ENCODE measurements at regions not wholly inside any gene's neighbourhood (a gene's known extent, or its start where the extent isn't known, plus 50 kb on each side); places are given as distances from the start of the nearest gene placed in this dataset.

DNA sequence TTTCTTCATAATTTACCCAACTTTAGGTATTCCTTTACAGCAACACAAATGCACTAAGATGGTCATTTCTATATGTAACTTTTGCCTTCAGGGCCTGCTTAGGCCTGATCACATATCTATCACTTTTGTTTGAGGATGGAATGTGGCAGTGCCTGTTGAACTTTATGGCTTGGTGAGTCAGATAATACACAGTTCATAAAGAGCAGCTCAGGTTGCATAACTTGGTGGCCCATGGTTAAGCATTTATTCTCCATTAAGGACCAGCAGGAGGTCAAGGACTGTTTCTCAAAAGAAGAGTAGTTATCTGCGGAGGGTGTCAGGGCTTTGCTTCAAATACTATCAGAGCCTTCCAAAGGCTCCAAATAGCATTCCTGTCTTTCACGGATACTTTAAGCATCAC, 124.1 kb upstream of the PDHA2 start:
- DNase-seq (ENCODE audit: low read depth in 1 of 2, low spot score in 2 of 2), result no peak
- Histone ChIP-seq H3K27ac (no peak overlapping the region), H3K9me3 (replicated peaks) (no peaks in the 10 kb centered on the region), H3K4me3 (no peak overlapping the region), H3K36me3 (no peaks in the 10 kb centered on the region), H3K4me1 (replicated peaks) (no peaks in the 10 kb centered on the region), H3K27me3 (replicated peaks) (no peaks in the 10 kb centered on the region)

DNA sequence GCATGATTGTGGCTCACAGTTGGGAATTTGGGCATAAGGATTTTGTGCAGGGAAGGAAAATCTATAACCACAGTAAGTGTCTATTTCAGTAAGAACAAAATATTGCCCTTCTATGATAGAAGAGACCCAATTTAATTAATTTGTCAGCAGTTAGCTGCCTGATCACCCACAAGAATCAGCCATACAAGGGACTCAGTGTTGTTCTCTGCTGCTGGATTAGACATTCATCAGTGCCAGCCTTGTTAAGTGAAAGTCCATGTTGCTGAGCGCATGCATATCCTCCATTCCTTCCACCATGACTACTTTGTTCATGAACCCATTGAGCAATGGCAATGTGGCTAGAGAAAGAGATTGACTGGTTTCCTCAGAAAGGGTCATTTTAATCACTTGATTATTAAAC, 125.3 kb upstream of the PDHA2 start:
- Histone ChIP-seq H3K36me3 (no peaks in the 10 kb centered on the region), H3K4me1 (replicated peaks) (no peaks in the 10 kb centered on the region), H3K9me3 (replicated peaks) (no peaks in the 10 kb centered on the region), H3K27me3 (replicated peaks) (no peaks in the 10 kb centered on the region), H3K27ac (no peak overlapping the region), H3K4me3 (no peak overlapping the region)
- DNase-seq (ENCODE audit: low read depth in 1 of 2, low spot score in 2 of 2), result no peak

DNA sequence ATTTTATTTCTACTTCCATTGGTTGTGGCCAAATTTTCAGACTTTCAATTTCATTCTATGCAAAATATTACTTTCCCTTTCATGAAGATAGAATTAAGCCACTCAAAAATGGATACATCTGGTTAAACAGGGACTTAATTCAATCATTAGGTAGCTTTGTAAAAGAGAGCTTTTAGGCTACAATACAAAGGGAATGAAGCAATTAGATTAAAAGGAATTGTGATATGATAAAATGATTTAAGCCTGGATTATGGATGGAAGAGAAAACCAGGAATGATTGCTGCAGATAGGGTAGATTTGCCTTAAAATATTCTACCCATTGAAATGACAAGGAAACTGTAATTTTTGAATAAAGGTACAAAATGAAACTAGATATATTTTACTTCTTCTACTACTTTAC, 134.6 kb upstream of the PDHA2 start:
- DNase-seq (ENCODE audit: low read depth in 1 of 2, low spot score in 2 of 2), result no peak
- no peak overlapping the region for H3K4me3 ChIP-seq
- H3K27ac ChIP-seq, result no peak overlapping the region
- no peaks in the 10 kb centered on the region for H3K36me3 ChIP-seq
- H3K9me3 ChIP-seq (replicated peaks), result no peaks in the 10 kb centered on the region
- H3K4me1 ChIP-seq (replicated peaks), result no peaks in the 10 kb centered on the region
- H3K27me3 ChIP-seq (replicated peaks), result no peaks in the 10 kb centered on the region

DNA sequence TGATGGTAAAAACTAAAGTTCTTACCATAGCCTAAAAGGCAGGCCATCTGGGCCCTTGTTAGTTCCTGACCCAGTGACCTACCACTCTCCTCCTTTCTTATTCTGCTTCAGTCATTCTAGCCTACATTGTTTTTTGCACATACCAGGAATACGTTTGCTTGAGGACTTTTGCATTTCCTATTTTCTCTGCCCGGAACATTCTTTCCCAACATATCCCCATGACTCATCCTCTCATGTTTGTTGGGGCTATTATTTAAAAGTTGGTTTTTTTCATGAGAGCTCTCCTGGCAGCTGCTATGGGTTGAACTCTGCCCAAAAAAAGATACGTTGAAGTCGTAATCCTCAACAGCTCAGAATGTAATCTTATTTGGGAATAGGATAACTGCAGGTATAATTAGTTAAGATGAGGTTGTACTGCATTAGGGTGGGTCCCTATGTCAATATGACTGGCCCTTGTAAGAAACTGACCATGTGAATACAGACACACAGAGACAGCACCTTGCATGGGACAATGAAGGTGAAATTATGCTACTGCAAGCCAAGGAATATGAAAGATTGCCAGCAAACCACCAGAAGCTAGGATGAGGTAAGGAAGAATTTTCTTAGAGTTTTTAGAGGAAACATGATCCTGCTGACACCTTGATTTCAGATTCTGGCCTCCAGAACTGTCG, 138.3 kb upstream of the PDHA2 start:
- no peaks in the 10 kb centered on the region for H3K9me3 ChIP-seq (replicated peaks)
- no peaks in the 10 kb centered on the region for H3K4me1 ChIP-seq (replicated peaks)
- no peaks in the 10 kb centered on the region for H3K27me3 ChIP-seq (replicated peaks)
- no peaks in the 10 kb centered on the region for H3K36me3 ChIP-seq
- no peak overlapping the region for H3K27ac ChIP-seq
- peak in 1 of 2 experiments; percentile 1 for DNase-seq (ENCODE audit: low read depth in 1 of 2, low spot score in 2 of 2)
- no peak overlapping the region for H3K4me3 ChIP-seq

DNA sequence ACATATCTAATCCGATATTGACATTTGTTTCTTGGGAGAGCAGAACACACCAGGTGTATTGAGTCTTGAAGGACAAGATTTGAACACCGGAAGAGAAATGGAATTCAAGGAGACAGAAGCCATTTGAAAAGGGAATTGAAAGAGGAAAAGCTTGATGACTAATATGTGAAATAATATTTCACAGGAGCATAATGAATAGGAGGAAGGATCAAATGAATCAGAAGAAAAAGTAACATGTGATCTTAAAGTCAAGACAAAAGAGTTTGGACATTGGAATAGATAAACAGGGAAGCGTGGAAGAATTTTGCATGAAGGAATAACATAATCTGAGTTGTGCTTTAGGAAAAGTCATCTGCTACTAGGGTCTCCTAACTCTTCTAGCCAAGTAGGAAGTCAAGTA, 145.5 kb upstream of the PDHA2 start:
- no peaks in the 10 kb centered on the region for H3K4me1 ChIP-seq (replicated peaks)
- no peaks in the 10 kb centered on the region for H3K36me3 ChIP-seq
- no peak overlapping the region for H3K4me3 ChIP-seq
- H3K27ac ChIP-seq, result no peak overlapping the region
- H3K9me3 ChIP-seq (replicated peaks), result no peaks in the 10 kb centered on the region
- no peak for DNase-seq (ENCODE audit: low read depth in 1 of 2, low spot score in 2 of 2)
- H3K27me3 ChIP-seq (replicated peaks), result no peaks in the 10 kb centered on the region

DNA sequence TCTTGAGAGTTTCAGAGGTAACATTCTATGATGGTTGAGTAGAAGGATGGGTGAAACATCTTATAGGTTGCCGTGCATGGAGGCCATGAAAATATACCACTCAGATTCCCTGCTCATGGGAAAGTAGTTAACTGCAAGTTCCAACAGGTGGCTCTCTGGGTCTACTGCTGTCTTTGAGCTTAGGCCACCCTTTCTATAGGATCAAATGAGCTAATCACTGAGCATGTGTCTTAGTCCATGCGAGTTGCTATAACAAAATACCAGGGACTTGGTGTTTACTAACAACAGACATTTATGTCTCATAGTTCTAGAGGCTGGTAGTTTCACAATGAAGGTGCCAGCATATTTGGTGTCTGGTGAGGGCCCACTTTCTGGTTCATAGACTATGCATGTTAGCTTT, 144.8 kb upstream of the UNC5C start:
- DNase-seq (ENCODE audit: low read depth in 1 of 2, low spot score in 2 of 2), result no peak
- H3K36me3 ChIP-seq, result no peaks in the 10 kb centered on the region
- no peaks in the 10 kb centered on the region for H3K27me3 ChIP-seq (replicated peaks)
- H3K4me1 ChIP-seq (replicated peaks), result no peaks in the 10 kb centered on the region
- no peaks in the 10 kb centered on the region for H3K9me3 ChIP-seq (replicated peaks)
- H3K4me3 ChIP-seq, result no peak overlapping the region
- H3K27ac ChIP-seq, result no peak overlapping the region

DNA sequence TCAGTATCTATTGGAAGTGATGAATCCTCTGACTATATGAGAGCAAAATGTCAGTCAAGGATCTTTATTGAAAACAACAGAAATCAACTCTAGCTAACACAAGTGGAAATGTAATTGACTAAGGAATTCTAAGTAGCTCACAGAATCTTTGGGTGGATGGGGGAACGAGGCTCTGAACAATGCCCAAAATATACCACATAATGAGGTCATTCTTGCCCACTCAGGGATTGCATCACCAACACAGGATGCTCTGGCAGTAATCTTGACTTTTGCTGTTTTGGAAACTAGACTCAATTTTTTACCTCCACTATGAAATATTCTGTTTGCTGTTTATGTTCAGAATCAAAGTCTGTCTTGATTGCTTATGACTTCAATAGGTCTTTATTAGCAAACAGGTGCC, 127.4 kb upstream of the UNC5C start:
- Histone ChIP-seq H3K9me3 (replicated peaks) (no peaks in the 10 kb centered on the region), H3K27me3 (replicated peaks) (no peaks in the 10 kb centered on the region), H3K4me3 (no peak overlapping the region), H3K4me1 (replicated peaks) (no peaks in the 10 kb centered on the region), H3K36me3 (no peaks in the 10 kb centered on the region), H3K27ac (no peak overlapping the region)
- DNase-seq (ENCODE audit: low read depth in 1 of 2, low spot score in 2 of 2), result no peak

DNA sequence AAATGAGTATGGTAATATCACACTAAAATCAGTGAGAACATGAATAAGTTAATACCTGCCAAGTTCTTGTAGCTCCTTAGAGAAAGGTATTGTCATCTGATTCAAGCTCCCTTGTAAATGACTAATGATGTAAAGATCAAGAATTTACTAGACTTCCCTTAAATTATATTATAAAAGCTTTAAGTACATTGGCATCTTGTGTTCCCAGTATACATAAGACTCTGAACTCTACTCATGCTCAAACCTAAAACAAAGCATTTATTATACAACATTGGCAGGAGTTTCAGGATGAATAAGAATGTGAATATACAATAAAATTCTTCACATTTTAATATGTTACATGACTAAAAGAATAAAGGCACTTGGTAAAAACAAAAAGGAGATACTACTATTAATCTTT, 126.8 kb upstream of the UNC5C start:
- Histone ChIP-seq H3K4me1 (replicated peaks) (no peaks in the 10 kb centered on the region), H3K4me3 (no peak overlapping the region), H3K27me3 (replicated peaks) (no peaks in the 10 kb centered on the region), H3K9me3 (replicated peaks) (no peaks in the 10 kb centered on the region), H3K36me3 (no peaks in the 10 kb centered on the region), H3K27ac (no peak overlapping the region)
- no peak for DNase-seq (ENCODE audit: low read depth in 1 of 2, low spot score in 2 of 2)

DNA sequence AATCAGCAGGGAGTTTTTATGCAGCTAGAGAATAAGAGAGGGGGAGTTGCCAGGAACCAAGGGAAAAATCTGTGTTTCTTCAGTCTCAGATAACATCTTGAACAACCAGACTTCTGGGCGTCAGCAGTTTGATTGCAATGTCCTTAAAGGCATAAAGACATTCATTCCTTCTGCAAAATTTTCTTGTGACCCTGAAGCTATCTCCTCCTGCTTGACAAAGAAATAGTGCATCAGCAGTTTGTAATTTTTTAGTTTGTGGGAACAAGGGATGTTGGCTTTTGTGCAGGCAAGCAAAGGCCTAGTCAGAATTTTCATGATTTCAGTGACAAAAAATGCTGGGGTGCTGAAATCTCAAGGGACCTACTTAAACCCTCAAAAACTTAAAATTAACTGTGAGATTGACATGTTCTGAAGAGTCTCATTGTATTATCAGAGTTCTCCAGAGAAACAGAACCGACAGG, 125.8 kb upstream of the UNC5C start:
- Histone ChIP-seq H3K4me1 (replicated peaks) (no peaks in the 10 kb centered on the region), H3K27ac (no peak overlapping the region), H3K9me3 (replicated peaks) (no peaks in the 10 kb centered on the region), H3K36me3 (no peaks in the 10 kb centered on the region), H3K4me3 (no peak overlapping the region), H3K27me3 (replicated peaks) (no peaks in the 10 kb centered on the region)
- no peak for DNase-seq (ENCODE audit: low read depth in 1 of 2, low spot score in 2 of 2)

DNA sequence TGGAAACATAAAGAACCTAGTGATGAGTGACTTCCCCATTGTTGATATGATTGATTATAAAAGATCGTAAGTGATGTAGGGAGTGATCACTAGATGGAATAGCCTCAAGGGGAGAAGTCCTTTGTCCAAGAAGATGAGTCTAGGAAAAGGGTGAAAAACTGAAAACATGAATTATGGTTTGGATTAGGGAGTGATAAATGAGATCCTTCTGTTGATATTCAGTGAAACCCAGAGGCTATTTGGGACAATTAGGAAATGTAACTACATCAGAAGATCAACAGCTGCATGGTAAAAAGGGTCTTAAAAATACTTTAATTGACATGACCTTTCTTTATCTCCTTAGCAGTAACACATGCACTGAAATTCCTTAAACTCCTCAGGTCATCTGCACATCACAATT, 124.0 kb upstream of the UNC5C start:
- H3K27me3 ChIP-seq (replicated peaks), result no peaks in the 10 kb centered on the region
- no peak overlapping the region for H3K4me3 ChIP-seq
- no peaks in the 10 kb centered on the region for H3K4me1 ChIP-seq (replicated peaks)
- no peaks in the 10 kb centered on the region for H3K9me3 ChIP-seq (replicated peaks)
- no peak for DNase-seq (ENCODE audit: low read depth in 1 of 2, low spot score in 2 of 2)
- no peak overlapping the region for H3K27ac ChIP-seq
- no peaks in the 10 kb centered on the region for H3K36me3 ChIP-seq

DNA sequence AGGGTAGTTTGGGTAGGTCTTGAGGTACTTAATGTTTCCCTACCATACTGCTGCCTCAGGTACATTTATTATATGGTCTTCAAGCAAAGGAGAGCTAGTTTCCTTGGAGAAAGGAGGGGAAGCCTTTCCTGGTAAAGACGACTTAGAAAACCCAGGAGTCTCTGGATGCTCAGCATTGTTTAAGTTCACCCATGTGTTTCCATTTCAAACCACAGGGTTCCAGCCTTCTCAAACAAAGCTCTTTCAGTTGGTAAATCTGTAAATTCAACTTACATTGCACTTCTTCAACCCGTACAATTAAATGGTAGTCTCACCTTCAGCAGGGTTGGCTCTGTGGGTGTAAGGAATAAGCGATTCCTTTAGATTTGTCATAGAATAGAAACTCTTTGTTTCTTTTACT, 111.9 kb upstream of the UNC5C start:
- Histone ChIP-seq H3K4me1 (replicated peaks) (no peaks in the 10 kb centered on the region), H3K27ac (no peak overlapping the region), H3K4me3 (no peak overlapping the region)

DNA sequence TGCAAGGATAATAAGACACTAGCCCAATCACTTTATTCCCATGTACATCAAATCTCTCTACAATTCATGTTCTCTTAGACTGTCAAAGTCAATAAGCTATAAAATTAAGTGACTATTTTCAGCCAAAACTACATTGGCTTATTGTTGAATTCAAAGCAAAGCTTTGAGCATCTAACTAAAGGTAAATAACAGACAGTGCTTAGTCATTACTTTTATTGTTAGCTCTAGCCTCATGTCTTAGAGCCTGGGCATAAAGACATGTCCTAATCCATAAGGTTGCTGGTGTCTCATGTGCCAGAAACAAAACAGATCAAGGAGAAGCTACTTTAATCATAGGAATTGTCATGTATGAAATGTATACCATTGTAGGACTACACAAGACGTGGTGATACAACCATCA, 103.1 kb upstream of the UNC5C start:
- Histone ChIP-seq H3K27ac (no peak overlapping the region), H3K9me3 (replicated peaks) (no peaks in the 10 kb centered on the region), H3K4me1 (replicated peaks) (no peaks in the 10 kb centered on the region), H3K27me3 (replicated peaks) (no peaks in the 10 kb centered on the region), H3K36me3 (no peaks in the 10 kb centered on the region), H3K4me3 (no peak overlapping the region)
- DNase-seq (ENCODE audit: low read depth in 1 of 2, low spot score in 2 of 2), result no peak

More for the DNA sequence above, 111.9 kb upstream of the UNC5C start:
- Histone ChIP-seq H3K9me3 (replicated peaks) (no peaks in the 10 kb centered on the region), H3K36me3 (no peaks in the 10 kb centered on the region), H3K27me3 (replicated peaks) (no peaks in the 10 kb centered on the region)
- no peak for DNase-seq (ENCODE audit: low read depth in 1 of 2, low spot score in 2 of 2)

DNA sequence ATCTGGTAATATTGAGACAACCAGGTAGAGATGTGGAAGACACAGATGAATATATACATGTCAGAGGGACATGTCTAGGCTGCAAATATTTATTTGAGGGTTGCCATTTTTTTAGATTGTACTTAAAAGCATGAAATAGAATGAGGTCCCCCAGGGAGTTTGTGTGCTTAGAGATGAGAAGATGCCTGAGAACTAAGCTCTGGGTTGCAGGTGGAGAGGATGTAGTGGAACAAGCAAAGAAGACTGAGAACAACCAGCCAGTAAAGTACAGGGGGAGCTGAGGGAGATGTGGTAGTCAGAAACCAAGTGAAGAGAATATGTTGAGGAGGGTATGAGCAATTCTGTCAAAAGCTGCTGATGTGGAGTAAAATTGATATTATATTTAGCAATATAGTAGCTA, 95.6 kb upstream of the UNC5C start:
- Histone ChIP-seq H3K27ac (no peak overlapping the region), H3K4me3 (no peak overlapping the region), H3K9me3 (replicated peaks) (no peaks in the 10 kb centered on the region), H3K4me1 (replicated peaks) (no peaks in the 10 kb centered on the region), H3K27me3 (replicated peaks) (no peaks in the 10 kb centered on the region), H3K36me3 (no peaks in the 10 kb centered on the region)
- no peak for DNase-seq (ENCODE audit: low read depth in 1 of 2, low spot score in 2 of 2)

DNA sequence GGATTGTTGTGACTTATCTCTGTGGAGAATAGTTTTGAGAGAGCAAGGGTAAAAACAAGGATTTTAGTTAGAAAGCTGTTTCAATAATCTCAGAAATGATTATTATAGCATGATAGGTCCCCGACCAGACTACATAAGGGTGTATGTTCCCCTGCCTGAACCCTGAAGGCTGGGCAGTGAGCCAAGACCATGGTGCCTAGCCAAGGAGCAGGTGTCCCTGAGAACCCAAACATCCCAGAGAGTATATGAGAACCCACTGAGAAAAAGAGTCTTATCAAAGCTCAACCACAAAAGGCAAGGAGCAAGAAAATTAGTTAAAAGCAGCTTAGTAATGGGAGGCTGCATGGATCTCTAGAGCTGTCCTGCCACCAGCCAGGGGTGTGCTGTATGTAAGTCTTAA, 94.9 kb upstream of the UNC5C start:
- H3K36me3 ChIP-seq, result no peaks in the 10 kb centered on the region
- no peaks in the 10 kb centered on the region for H3K27me3 ChIP-seq (replicated peaks)
- no peak overlapping the region for H3K27ac ChIP-seq
- no peak for DNase-seq (ENCODE audit: low read depth in 1 of 2, low spot score in 2 of 2)
- H3K4me1 ChIP-seq (replicated peaks), result no peaks in the 10 kb centered on the region
- no peaks in the 10 kb centered on the region for H3K9me3 ChIP-seq (replicated peaks)
- no peak overlapping the region for H3K4me3 ChIP-seq

DNA sequence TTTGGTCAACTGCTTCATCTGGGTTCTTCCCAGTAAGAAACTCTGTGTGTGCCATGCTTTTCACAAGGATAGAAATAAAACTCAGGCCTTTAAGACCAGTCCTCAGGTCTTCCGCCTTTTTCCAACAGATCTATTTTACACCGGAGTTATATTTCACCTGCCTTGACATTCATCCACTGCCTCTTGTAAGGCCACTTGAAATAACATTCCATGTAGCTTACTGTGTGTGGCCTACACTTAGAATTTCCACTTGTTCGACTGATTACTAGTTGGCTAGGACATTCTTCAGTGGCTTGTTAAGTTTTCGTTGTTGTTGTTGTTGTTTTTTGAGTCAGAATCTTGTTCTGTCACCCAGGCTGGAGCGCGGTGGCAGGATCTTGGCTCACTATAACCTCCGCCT, 92.8 kb upstream of the UNC5C start:
- H3K4me1 ChIP-seq (replicated peaks), result no peaks in the 10 kb centered on the region
- no peak overlapping the region for H3K4me3 ChIP-seq
- no peaks in the 10 kb centered on the region for H3K36me3 ChIP-seq
- H3K9me3 ChIP-seq (replicated peaks), result no peaks in the 10 kb centered on the region
- H3K27ac ChIP-seq, result no peak overlapping the region
- no peaks in the 10 kb centered on the region for H3K27me3 ChIP-seq (replicated peaks)
- no peak for DNase-seq (ENCODE audit: low read depth in 1 of 2, low spot score in 2 of 2)
